GDM1 (cell line): ENCODE measurements at regions not wholly inside any gene's neighbourhood (a gene's known extent, or its start where the extent isn't known, plus 50 kb on each side); places are given as distances from the start of the nearest gene placed in this dataset.
"Not testable (repeated sequence)": the region's sequence is repeated elsewhere in the genome, so short reads cannot be mapped to it uniquely, and the experiment has no call there.

Experiments used
- DNase-seq: peaks from one replicate; lab custom pipeline; 2025; lab: John Stamatoyannopoulos, UW

- DNase-seq: no peak
These were observed 253.5 kb upstream of the PLET1 start for GRCh38 chr11:112514011-112514740.

GRCh38 chr11:112516261-112516660 is 255.6 kb upstream of the PLET1 start:
- no peak for DNase-seq

GRCh38 chr11:112516755-112517154 is 256.1 kb upstream of the PLET1 start:
- DNase-seq: no peak

- no peak for DNase-seq
These were observed 257.7 kb upstream of the PLET1 start for GRCh38 chr11:112518371-112518770.

- no peak for DNase-seq
These were observed 259.1 kb upstream of the PLET1 start for GRCh38 chr11:112519751-112520150.

GRCh38 chr11:112520354-112520753 is 259.7 kb upstream of the PLET1 start:
- no peak for DNase-seq

GRCh38 chr11:112522536-112522935 is 261.9 kb upstream of the PLET1 start:
- DNase-seq: no peak

GRCh38 chr11:112523031-112523430 is 262.4 kb upstream of the PLET1 start:
- no peak for DNase-seq

GRCh38 chr11:112523477-112523876 is 262.8 kb upstream of the PLET1 start:
- DNase-seq: no peak

GRCh38 chr11:112523951-112524350 is 263.3 kb upstream of the PLET1 start:
- no peak for DNase-seq

- DNase-seq: no peak
These were observed 264.1 kb upstream of the PLET1 start for GRCh38 chr11:112524798-112525197.

GRCh38 chr11:112525270-112525669 is 264.6 kb upstream of the PLET1 start:
- no peak for DNase-seq

GRCh38 chr11:112525844-112526590 is 265.4 kb upstream of the PLET1 start:
- no peak for DNase-seq

- no peak for DNase-seq
These were observed 266.2 kb upstream of the PLET1 start for GRCh38 chr11:112526699-112527416.

- DNase-seq: no peak
These were observed 268.4 kb upstream of the PLET1 start for GRCh38 chr11:112529071-112529470.

GRCh38 chr11:112532506-112532905 is 271.8 kb upstream of the PLET1 start:
- DNase-seq: no peak

GRCh38 chr11:112533682-112534081 is 273.0 kb upstream of the PLET1 start:
- DNase-seq: no peak

- no peak for DNase-seq
These were observed 273.5 kb upstream of the PLET1 start for GRCh38 chr11:112534208-112534607.

GRCh38 chr11:112537026-112537425 is 276.4 kb upstream of the PLET1 start:
- no peak for DNase-seq

- no peak for DNase-seq
These were observed 277.2 kb upstream of the PLET1 start for GRCh38 chr11:112537846-112538330.

GRCh38 chr11:112538534-112539280 is 278.0 kb upstream of the PLET1 start:
- no peak for DNase-seq

GRCh38 chr11:112539281-112539555 is 278.6 kb upstream of the PLET1 start:
- not testable (repeated sequence) for DNase-seq
